ENCODE measurements at regions not wholly inside any gene's neighbourhood (a gene's known extent, or its start where the extent isn't known, plus 50 kb on each side); places are given as distances from the start of the nearest gene placed in this dataset.

DNA sequence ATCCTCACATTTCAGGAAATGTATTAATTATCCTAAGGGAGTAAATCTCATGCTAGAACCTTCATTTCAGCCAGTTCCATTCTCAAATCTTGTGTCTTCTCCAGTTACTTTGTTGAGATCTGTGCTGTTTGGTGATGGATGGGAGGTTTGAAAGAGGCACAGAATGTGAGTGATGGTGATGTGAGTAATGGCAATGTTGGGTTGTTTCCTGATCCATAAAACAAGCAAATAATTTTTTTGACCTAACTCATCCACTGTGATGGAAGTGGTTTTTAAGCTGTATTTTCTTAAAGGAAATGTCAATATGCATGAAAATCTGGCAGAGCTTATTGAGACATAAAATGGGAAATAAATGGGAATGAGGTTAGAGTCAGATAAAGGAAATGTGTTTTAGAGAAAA lies 214.7 kb downstream of the CHRM3 start:
- no peaks in the 10 kb centered on the region for H3K4me1 ChIP-seq (ENCODE audit: control insufficient read depth, insufficient read depth, low read length)
- H3K36me3 ChIP-seq (ENCODE audit: insufficient read depth, low read length) = no peaks in the 10 kb centered on the region
- H3K9ac ChIP-seq (ENCODE audit: low read depth, low read length) = no peak overlapping the region
- H3K9me3 ChIP-seq (replicated peaks; ENCODE audit: low read length) = no peaks in the 10 kb centered on the region
- no peaks in the 10 kb centered on the region for H3K27me3 ChIP-seq (ENCODE audit: control insufficient read depth, insufficient read depth, low read length)
- H3K4me2 ChIP-seq (ENCODE audit: low read length) = no peak overlapping the region
- no peak overlapping the region for H3K4me3 ChIP-seq (ENCODE audit: low read length)

DNA sequence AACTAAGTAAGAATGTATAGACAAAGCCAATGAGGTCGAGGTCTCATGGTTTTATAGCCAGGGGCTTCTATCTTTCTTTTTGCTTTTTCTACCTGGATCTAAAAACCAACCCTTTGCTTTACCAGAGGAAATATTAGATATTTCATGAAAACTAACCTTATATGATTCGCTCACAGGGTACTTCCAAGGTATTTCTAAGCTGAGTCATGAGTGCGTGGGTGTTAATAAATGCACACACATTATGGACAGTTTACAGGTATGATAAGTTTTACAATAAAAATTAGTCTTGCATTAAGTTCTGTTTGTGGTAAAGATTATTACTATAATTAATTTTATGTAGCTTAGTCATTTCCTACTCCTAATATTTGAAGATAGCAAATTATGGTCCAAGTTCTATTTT lies 217.2 kb downstream of the CHRM3 start:
- Histone ChIP-seq H3K27me3 (ENCODE audit: control insufficient read depth, insufficient read depth, low read length) (no peaks in the 10 kb centered on the region), H3K36me3 (ENCODE audit: insufficient read depth, low read length) (no peaks in the 10 kb centered on the region), H3K4me1 (ENCODE audit: control insufficient read depth, insufficient read depth, low read length) (no peaks in the 10 kb centered on the region), H3K4me2 (ENCODE audit: low read length) (no peak overlapping the region), H3K9me3 (replicated peaks; ENCODE audit: low read length) (no peaks in the 10 kb centered on the region), H3K9ac (ENCODE audit: low read depth, low read length) (no peak overlapping the region), H3K4me3 (ENCODE audit: low read length) (no peak overlapping the region)

GRCh38 chr1:239606850-239607400 lies 220.6 kb downstream of the CHRM3 start:
- Histone ChIP-seq H3K9me3 (replicated peaks; ENCODE audit: low read length) (peaks cover 2% of the 10 kb centered on the region), H3K36me3 (ENCODE audit: insufficient read depth, low read length) (no peaks in the 10 kb centered on the region), H3K4me2 (ENCODE audit: low read length) (no peak overlapping the region), H3K4me1 (ENCODE audit: control insufficient read depth, insufficient read depth, low read length) (no peaks in the 10 kb centered on the region), H3K4me3 (ENCODE audit: low read length) (no peak overlapping the region), H3K27me3 (ENCODE audit: control insufficient read depth, insufficient read depth, low read length) (no peaks in the 10 kb centered on the region), H3K9ac (ENCODE audit: low read depth, low read length) (no peak overlapping the region)

- Histone ChIP-seq H3K36me3 (ENCODE audit: insufficient read depth, low read length) (no peaks in the 10 kb centered on the region), H3K9me3 (replicated peaks; ENCODE audit: low read length) (peaks cover 4% of the 10 kb centered on the region), H3K27me3 (ENCODE audit: control insufficient read depth, insufficient read depth, low read length) (no peaks in the 10 kb centered on the region), H3K9ac (ENCODE audit: low read depth, low read length) (no peak overlapping the region), H3K4me1 (ENCODE audit: control insufficient read depth, insufficient read depth, low read length) (no peaks in the 10 kb centered on the region), H3K4me3 (ENCODE audit: low read length) (no peak overlapping the region), H3K4me2 (ENCODE audit: low read length) (no peak overlapping the region)
These were observed 222.1 kb downstream of the CHRM3 start for GRCh38 chr1:239608469-239608868.

DNA sequence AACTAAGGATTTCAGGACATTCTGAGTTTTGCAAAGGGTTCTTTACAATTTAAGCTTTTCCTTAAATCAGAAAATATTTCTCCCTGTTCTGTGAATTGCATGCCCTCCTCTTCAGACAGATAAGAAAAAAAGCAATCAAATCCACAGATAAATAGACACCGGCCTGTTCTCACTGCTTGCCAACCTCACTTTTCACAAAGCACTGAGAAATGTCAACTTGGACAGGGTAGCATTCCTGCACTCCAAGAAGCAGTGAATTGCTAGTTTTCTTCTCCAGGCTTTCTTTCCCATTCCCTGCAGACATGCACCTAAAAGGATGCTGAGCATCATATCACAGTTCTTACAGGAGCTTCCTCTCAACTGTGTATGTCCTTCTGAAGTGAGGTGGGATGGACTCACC lies 226.0 kb downstream of the CHRM3 start:
- H3K4me3 ChIP-seq (ENCODE audit: low read length) = no peak overlapping the region
- peaks cover 6% of the 10 kb centered on the region for H3K9me3 ChIP-seq (replicated peaks; ENCODE audit: low read length)
- H3K4me1 ChIP-seq (ENCODE audit: control insufficient read depth, insufficient read depth, low read length) = no peaks in the 10 kb centered on the region
- H3K27me3 ChIP-seq (ENCODE audit: control insufficient read depth, insufficient read depth, low read length) = no peaks in the 10 kb centered on the region
- H3K36me3 ChIP-seq (ENCODE audit: insufficient read depth, low read length) = no peaks in the 10 kb centered on the region
- H3K4me2 ChIP-seq (ENCODE audit: low read length) = no peak overlapping the region
- no peak overlapping the region for H3K9ac ChIP-seq (ENCODE audit: low read depth, low read length)

DNA sequence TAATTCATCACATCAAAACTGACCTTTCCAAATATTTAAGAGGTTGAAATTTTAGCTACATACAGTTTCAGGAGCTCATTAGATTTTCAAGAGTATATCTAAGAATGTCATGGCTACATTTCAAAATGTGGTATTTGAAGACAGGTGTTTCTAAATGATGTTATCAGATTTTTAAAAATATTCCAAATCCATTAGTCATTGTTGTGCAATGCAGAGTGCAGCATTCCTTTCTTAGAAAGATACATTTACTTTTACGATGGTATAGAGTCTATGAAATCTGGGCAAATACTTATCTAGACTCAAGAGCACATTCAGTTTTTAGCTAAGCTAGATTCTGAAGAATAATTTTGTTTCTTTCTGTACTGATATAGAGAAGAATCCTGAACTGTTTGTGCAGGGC lies 230.3 kb downstream of the CHRM3 start:
- Histone ChIP-seq H3K27me3 (ENCODE audit: control insufficient read depth, insufficient read depth, low read length) (no peaks in the 10 kb centered on the region), H3K9ac (ENCODE audit: low read depth, low read length) (no peak overlapping the region), H3K4me1 (ENCODE audit: control insufficient read depth, insufficient read depth, low read length) (no peaks in the 10 kb centered on the region), H3K36me3 (ENCODE audit: insufficient read depth, low read length) (no peaks in the 10 kb centered on the region), H3K4me3 (ENCODE audit: low read length) (no peak overlapping the region), H3K4me2 (ENCODE audit: low read length) (no peak overlapping the region), H3K9me3 (replicated peaks; ENCODE audit: low read length) (peaks cover 4% of the 10 kb centered on the region)

GRCh38 chr1:239617259-239617658 lies 230.9 kb downstream of the CHRM3 start:
- Histone ChIP-seq H3K4me1 (ENCODE audit: control insufficient read depth, insufficient read depth, low read length) (no peaks in the 10 kb centered on the region), H3K27me3 (ENCODE audit: control insufficient read depth, insufficient read depth, low read length) (no peaks in the 10 kb centered on the region), H3K9ac (ENCODE audit: low read depth, low read length) (no peak overlapping the region), H3K4me2 (ENCODE audit: low read length) (no peak overlapping the region), H3K9me3 (replicated peaks; ENCODE audit: low read length) (peaks cover 4% of the 10 kb centered on the region), H3K4me3 (ENCODE audit: low read length) (no peak overlapping the region), H3K36me3 (ENCODE audit: insufficient read depth, low read length) (no peaks in the 10 kb centered on the region)

DNA sequence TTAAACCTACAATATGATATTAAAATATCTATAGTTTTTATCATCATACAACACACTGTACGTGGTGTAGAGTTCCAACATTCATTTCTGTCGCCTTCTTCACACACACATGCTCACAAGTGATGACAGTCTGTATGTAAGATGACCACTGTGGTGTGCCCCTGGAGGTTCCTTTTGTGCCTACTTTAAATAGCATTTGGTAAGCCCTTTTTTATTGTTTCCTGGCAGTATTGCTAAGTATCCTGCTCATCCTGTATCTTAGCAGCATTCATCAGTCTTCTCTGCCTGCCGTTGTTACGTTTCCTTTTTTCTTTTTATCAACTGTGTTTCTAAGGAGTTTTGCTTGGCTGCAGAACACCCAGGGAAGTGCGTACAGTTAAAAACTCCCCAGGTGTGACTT lies 231.4 kb downstream of the CHRM3 start:
- Histone ChIP-seq H3K36me3 (ENCODE audit: insufficient read depth, low read length) (no peaks in the 10 kb centered on the region), H3K9ac (ENCODE audit: low read depth, low read length) (no peak overlapping the region), H3K4me3 (ENCODE audit: low read length) (no peak overlapping the region), H3K9me3 (replicated peaks; ENCODE audit: low read length) (peaks cover 4% of the 10 kb centered on the region), H3K4me2 (ENCODE audit: low read length) (no peak overlapping the region), H3K4me1 (ENCODE audit: control insufficient read depth, insufficient read depth, low read length) (no peaks in the 10 kb centered on the region), H3K27me3 (ENCODE audit: control insufficient read depth, insufficient read depth, low read length) (no peaks in the 10 kb centered on the region)

GRCh38 chr1:239619190-239619589 lies 232.8 kb downstream of the CHRM3 start:
- Histone ChIP-seq H3K27me3 (ENCODE audit: control insufficient read depth, insufficient read depth, low read length) (no peaks in the 10 kb centered on the region), H3K4me1 (ENCODE audit: control insufficient read depth, insufficient read depth, low read length) (no peaks in the 10 kb centered on the region), H3K4me2 (ENCODE audit: low read length) (no peak overlapping the region), H3K9me3 (replicated peaks; ENCODE audit: low read length) (no peaks in the 10 kb centered on the region), H3K9ac (ENCODE audit: low read depth, low read length) (no peak overlapping the region), H3K4me3 (ENCODE audit: low read length) (no peak overlapping the region), H3K36me3 (ENCODE audit: insufficient read depth, low read length) (no peaks in the 10 kb centered on the region)

DNA sequence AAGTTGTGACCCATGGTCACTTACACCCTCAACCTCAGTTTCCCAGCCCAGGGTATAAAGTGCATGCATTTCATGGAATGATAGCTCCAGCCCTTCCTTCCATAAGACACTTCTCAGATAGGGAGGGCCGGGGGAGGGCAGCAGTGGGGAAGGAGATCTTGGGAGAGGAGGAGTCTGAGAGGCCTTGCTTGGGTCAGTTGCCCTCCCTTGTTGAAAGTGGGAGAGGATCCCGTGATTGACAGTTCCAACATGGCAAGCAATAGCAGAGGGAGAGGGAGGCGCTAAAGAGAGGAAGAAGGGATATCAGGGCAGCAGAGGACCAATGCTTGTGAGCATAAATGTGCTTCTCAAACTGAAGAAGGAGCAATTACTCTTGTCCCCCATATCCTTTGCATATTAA lies 244.4 kb downstream of the CHRM3 start:
- peaks cover 3% of the 10 kb centered on the region for H3K9me3 ChIP-seq (replicated peaks; ENCODE audit: low read length)
- no peaks in the 10 kb centered on the region for H3K36me3 ChIP-seq (ENCODE audit: insufficient read depth, low read length)
- no peak overlapping the region for H3K4me2 ChIP-seq (ENCODE audit: low read length)
- no peak overlapping the region for H3K4me3 ChIP-seq (ENCODE audit: low read length)
- no peaks in the 10 kb centered on the region for H3K27me3 ChIP-seq (ENCODE audit: control insufficient read depth, insufficient read depth, low read length)
- no peak overlapping the region for H3K9ac ChIP-seq (ENCODE audit: low read depth, low read length)
- no peaks in the 10 kb centered on the region for H3K4me1 ChIP-seq (ENCODE audit: control insufficient read depth, insufficient read depth, low read length)

DNA sequence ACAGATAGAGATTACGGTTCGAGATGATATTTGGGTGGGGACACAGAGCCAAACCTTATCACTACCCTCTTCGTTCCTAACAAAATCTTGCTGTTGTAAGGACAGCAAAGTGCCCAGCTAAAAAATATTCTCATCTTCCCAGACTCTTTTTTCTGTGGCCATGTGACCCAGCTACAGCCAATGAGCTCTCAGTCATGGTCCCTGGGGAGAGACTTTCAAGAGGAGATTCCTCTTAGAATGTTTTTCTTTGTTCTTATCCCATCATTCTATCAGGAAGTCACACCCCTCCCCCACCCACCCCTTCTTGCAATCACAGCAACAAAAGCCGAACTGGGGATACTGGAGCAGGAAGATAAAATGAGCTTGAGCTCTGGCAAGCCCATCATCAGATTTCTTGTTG lies 247.1 kb downstream of the CHRM3 start:
- H3K9me3 ChIP-seq (replicated peaks; ENCODE audit: low read length) = peaks cover 3% of the 10 kb centered on the region
- no peak overlapping the region for H3K4me3 ChIP-seq (ENCODE audit: low read length)
- H3K9ac ChIP-seq (ENCODE audit: low read depth, low read length) = no peak overlapping the region
- H3K36me3 ChIP-seq (ENCODE audit: insufficient read depth, low read length) = no peaks in the 10 kb centered on the region
- H3K27me3 ChIP-seq (ENCODE audit: control insufficient read depth, insufficient read depth, low read length) = no peaks in the 10 kb centered on the region
- no peaks in the 10 kb centered on the region for H3K4me1 ChIP-seq (ENCODE audit: control insufficient read depth, insufficient read depth, low read length)
- H3K4me2 ChIP-seq (ENCODE audit: low read length) = no peak overlapping the region

GRCh38 chr1:239635276-239635675 lies 248.9 kb downstream of the CHRM3 start:
- no peaks in the 10 kb centered on the region for H3K27me3 ChIP-seq (ENCODE audit: control insufficient read depth, insufficient read depth, low read length)

More at GRCh38 chr1:239635276-239635675, 248.9 kb downstream of the CHRM3 start:
- Histone ChIP-seq H3K9me3 (replicated peaks; ENCODE audit: low read length) (peaks cover 3% of the 10 kb centered on the region), H3K4me1 (ENCODE audit: control insufficient read depth, insufficient read depth, low read length) (no peaks in the 10 kb centered on the region), H3K4me3 (ENCODE audit: low read length) (no peak overlapping the region), H3K9ac (ENCODE audit: low read depth, low read length) (no peak overlapping the region), H3K36me3 (ENCODE audit: insufficient read depth, low read length) (no peaks in the 10 kb centered on the region), H3K4me2 (ENCODE audit: low read length) (no peak overlapping the region)

Data from skeletal muscle satellite cell (primary cell).